ENCODE measurements at regions not wholly inside any gene's neighbourhood (a gene's known extent, or its start where the extent isn't known, plus 50 kb on each side); places are given as distances from the start of the nearest gene placed in this dataset.

DNA sequence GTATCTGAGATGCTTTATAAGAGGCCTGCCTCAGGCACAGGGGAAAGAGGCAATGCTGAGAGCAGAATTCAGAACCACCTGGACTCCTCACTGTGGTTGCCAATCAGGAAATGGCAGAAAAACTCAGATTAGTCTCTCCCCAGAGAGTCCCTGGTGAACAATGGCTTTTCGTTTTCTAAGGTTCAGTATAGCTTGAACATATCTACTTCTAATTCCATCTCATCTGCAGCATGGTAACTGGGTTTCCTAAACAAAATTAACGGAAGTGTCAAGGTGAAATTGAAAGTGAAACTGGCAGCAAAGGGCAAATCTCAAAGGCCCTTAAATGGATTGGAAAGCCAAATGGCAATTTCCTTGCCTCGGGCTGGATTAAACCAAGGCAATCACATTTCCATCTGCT, 480.2 kb upstream of the ACVR2A start:
- no peak overlapping the region for H3K27ac ChIP-seq (ENCODE audit: low read depth, low read length)
- no TSS peak for BruUV-seq (replicated peaks)
- H3K4me3 ChIP-seq (replicated peaks in 1 of 2; ENCODE audit: low read depth in 1 of 2, low read length in 2 of 2): no peak overlapping the region
- no peaks in the 10 kb centered on the region for H3K79me2 ChIP-seq (ENCODE audit: insufficient read depth, low read length)
- H3K4me2 ChIP-seq (ENCODE audit: low read length): no peak overlapping the region
- no peaks in the 10 kb centered on the region for H4K20me1 ChIP-seq (ENCODE audit: insufficient read depth)
- POLR2A ChIA-PET: no interaction called here
- intact Hi-C loops (cut with micrococcal nuclease): no loop called here
- no peaks in the 10 kb centered on the region for H3K9me2 ChIP-seq (ENCODE audit: insufficient read depth)
- H3K4me1 ChIP-seq (ENCODE audit: control insufficient read depth in 1 of 2, insufficient read depth in 2 of 2, low read length in 2 of 2): no peaks in the 10 kb centered on the region
- no peaks in the 10 kb centered on the region for H3K27me3 ChIP-seq (ENCODE audit: insufficient read depth, low read length)
- H3K9ac ChIP-seq (ENCODE audit: low read length): no peak overlapping the region
- no peaks in the 10 kb centered on the region for H3K36me3 ChIP-seq (ENCODE audit: control insufficient read depth in 1 of 2, insufficient read depth in 2 of 2, low read length in 2 of 2)
- ATAC-seq (no peak), DNase-seq (ENCODE audit: low read depth, low spot score) (no peak)
- H3K9me3 ChIP-seq (ENCODE audit: control insufficient read depth in 1 of 2, insufficient read depth in 1 of 2, low read depth in 1 of 2, low read length in 2 of 2): no peaks in the 10 kb centered on the region
- no peak for TF ChIP-seq EZH2 (IDR thresholded peaks at IDR 0.05)
- no peak for TF ChIP-seq YY1 (IDR thresholded peaks at IDR 0.05; ENCODE audit: extremely low read depth, insufficient replicate concordance, low read depth, low read length)
- TF ChIP-seq ZNF274 (IDR thresholded peaks at IDR 0.05; ENCODE audit: low read depth, low read length): no peak
- TF ChIP-seq FOSL1 (IDR thresholded peaks at IDR 0.05; ENCODE audit: low read depth): no peak
- TF ChIP-seq SP1 (IDR thresholded peaks at IDR 0.05; ENCODE audit: low read depth): no peak
- no peak for TF ChIP-seq ELF1 (IDR thresholded peaks at IDR 0.05; ENCODE audit: borderline replicate concordance, low read depth)
- TF ChIP-seq, protein P1, sequence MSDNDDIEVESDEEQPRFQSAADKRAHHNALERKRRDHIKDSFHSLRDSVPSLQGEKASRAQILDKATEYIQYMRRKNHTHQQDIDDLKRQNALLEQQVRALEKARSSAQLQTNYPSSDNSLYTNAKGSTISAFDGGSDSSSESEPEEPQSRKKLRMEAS (IDR thresholded peaks at IDR 0.05): no peak
- TF ChIP-seq SIN3A (IDR thresholded peaks at IDR 0.05; ENCODE audit: low read depth): no peak
- no peak for TF ChIP-seq CEBPB (IDR thresholded peaks at IDR 0.05; ENCODE audit: low read depth)
- no peak for TF ChIP-seq SRF (IDR thresholded peaks at IDR 0.05; ENCODE audit: low read depth)
- CTCF ChIA-PET: no interaction called here
- H2AFZ ChIP-seq (ENCODE audit: low read depth, low read length, poor library complexity, severe bottlenecking): no peak overlapping the region
- RAD21 ChIA-PET (ENCODE audit: low non-redundant PET in 1 of 2, low total read pairs in 2 of 2, uncharacterized antibody in 2 of 2, unreplicated experiment in 2 of 2): no interaction called here

DNA sequence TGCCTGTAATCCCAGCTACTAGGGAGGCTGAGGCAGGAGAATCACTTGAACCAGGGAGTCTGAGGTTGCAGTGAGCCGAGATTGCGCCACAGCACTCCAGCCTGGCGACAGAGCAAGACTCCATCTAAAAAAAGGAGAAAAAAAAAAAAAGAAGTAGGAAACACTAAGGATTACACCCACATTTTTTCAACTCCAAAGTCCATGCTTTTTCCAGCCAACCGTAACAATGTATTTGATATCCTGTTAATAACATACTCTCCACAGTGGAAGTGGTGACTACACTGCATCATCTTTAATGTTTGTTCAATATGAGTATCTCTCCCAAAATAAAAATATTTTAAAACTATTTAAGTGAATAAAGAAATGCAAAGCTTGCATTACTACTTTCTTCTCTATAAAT, 481.6 kb upstream of the ACVR2A start:
- POLR2A ChIA-PET: no interaction called here
- no peak for DNase-seq (ENCODE audit: low read depth, low spot score)
- no peaks in the 10 kb centered on the region for H3K9me2 ChIP-seq (ENCODE audit: insufficient read depth)
- no peaks in the 10 kb centered on the region for H3K36me3 ChIP-seq (ENCODE audit: control insufficient read depth in 1 of 2, insufficient read depth in 2 of 2, low read length in 2 of 2)
- no peak for ATAC-seq
- RAD21 ChIA-PET (ENCODE audit: low non-redundant PET in 1 of 2, low total read pairs in 2 of 2, uncharacterized antibody in 2 of 2, unreplicated experiment in 2 of 2): interaction anchor here in 1 of 2 experiments (0.5 kb wide), 1 partner anchor 104 kb away, joined by 4 read pairs; no protein-coding TSS in a partner anchor
- no peak overlapping the region for H3K9ac ChIP-seq (ENCODE audit: low read length)
- no peak overlapping the region for H3K4me3 ChIP-seq (replicated peaks in 1 of 2; ENCODE audit: low read depth in 1 of 2, low read length in 2 of 2)
- no peaks in the 10 kb centered on the region for H3K79me2 ChIP-seq (ENCODE audit: insufficient read depth, low read length)
- H3K27me3 ChIP-seq (ENCODE audit: insufficient read depth, low read length): no peaks in the 10 kb centered on the region
- no TSS peak for BruUV-seq (replicated peaks)
- H3K27ac ChIP-seq (ENCODE audit: low read depth, low read length): no peak overlapping the region
- H2AFZ ChIP-seq (ENCODE audit: low read depth, low read length, poor library complexity, severe bottlenecking): no peak overlapping the region
- H4K20me1 ChIP-seq (ENCODE audit: insufficient read depth): no peaks in the 10 kb centered on the region
- CTCF ChIA-PET: no interaction called here
- intact Hi-C loops (cut with micrococcal nuclease): no loop called here
- H3K9me3 ChIP-seq (ENCODE audit: control insufficient read depth in 1 of 2, insufficient read depth in 1 of 2, low read depth in 1 of 2, low read length in 2 of 2): no peaks in the 10 kb centered on the region
- no peaks in the 10 kb centered on the region for H3K4me1 ChIP-seq (ENCODE audit: control insufficient read depth in 1 of 2, insufficient read depth in 2 of 2, low read length in 2 of 2)
- no peak overlapping the region for H3K4me2 ChIP-seq (ENCODE audit: low read length)
- no peak for TF ChIP-seq CBX3 (IDR thresholded peaks at IDR 0.05; ENCODE audit: low read depth)
- no peak for TF ChIP-seq ELF1 (IDR thresholded peaks at IDR 0.05; ENCODE audit: borderline replicate concordance, low read depth)
- no peak for TF ChIP-seq SRF (IDR thresholded peaks at IDR 0.05; ENCODE audit: low read depth)
- TF ChIP-seq, protein P1 (IDR thresholded peaks at IDR 0.05): no peak
- no peak for TF ChIP-seq ZFX (IDR thresholded peaks at IDR 0.05)
- TF ChIP-seq EZH2 (IDR thresholded peaks at IDR 0.05): no peak
- no peak for TF ChIP-seq SP1 (IDR thresholded peaks at IDR 0.05; ENCODE audit: low read depth)
- TF ChIP-seq, protein P2, sequence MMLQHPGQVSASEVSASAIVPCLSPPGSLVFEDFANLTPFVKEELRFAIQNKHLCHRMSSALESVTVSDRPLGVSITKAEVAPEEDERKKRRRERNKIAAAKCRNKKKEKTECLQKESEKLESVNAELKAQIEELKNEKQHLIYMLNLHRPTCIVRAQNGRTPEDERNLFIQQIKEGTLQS (IDR thresholded peaks at IDR 0.05): no peak
- TF ChIP-seq ZNF274 (IDR thresholded peaks at IDR 0.05; ENCODE audit: low read depth, low read length): no peak
- TF ChIP-seq EZH2phosphoT487 (IDR thresholded peaks at IDR 0.05; ENCODE audit: borderline replicate concordance): no peak
- no peak for TF ChIP-seq CEBPB (IDR thresholded peaks at IDR 0.05; ENCODE audit: low read depth)
- TF ChIP-seq SIN3A (IDR thresholded peaks at IDR 0.05; ENCODE audit: low read depth): no peak
- TF ChIP-seq, protein P3, sequence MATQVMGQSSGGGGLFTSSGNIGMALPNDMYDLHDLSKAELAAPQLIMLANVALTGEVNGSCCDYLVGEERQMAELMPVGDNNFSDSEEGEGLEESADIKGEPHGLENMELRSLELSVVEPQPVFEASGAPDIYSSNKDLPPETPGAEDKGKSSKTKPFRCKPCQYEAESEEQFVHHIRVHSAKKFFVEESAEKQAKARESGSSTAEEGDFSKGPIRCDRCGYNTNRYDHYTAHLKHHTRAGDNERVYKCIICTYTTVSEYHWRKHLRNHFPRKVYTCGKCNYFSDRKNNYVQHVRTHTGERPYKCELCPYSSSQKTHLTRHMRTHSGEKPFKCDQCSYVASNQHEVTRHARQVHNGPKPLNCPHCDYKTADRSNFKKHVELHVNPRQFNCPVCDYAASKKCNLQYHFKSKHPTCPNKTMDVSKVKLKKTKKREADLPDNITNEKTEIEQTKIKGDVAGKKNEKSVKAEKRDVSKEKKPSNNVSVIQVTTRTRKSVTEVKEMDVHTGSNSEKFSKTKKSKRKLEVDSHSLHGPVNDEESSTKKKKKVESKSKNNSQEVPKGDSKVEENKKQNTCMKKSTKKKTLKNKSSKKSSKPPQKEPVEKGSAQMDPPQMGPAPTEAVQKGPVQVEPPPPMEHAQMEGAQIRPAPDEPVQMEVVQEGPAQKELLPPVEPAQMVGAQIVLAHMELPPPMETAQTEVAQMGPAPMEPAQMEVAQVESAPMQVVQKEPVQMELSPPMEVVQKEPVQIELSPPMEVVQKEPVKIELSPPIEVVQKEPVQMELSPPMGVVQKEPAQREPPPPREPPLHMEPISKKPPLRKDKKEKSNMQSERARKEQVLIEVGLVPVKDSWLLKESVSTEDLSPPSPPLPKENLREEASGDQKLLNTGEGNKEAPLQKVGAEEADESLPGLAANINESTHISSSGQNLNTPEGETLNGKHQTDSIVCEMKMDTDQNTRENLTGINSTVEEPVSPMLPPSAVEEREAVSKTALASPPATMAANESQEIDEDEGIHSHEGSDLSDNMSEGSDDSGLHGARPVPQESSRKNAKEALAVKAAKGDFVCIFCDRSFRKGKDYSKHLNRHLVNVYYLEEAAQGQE (IDR thresholded peaks at IDR 0.05; ENCODE audit: low read depth): no peak
